HepG2 (cell line): ENCODE measurements at regions not wholly inside any gene's neighbourhood (a gene's known extent, or its start where the extent isn't known, plus 50 kb on each side); places are given as distances from the start of the nearest gene placed in this dataset.

Experiments used
- ATAC-seq: fragments of 200-7000 bp; cut with Tn5 transposase; 3 replicates; pipeline ENCODE4 v1.9.1; 2020; ENCODE audit warnings: mild to moderate bottlenecking, moderate library complexity
- BruUV-seq: library from RNA; stranded (reverse); fragments of 400-500 nt; replicated peaks from 2 replicates; lab custom pipeline; 2021; lab: Mats Ljungman, UMichigan
- CTCF ChIA-PET: fragments of 300-600 bp; formaldehyde crosslinking; extraction: SDS; loops from one replicate; lab custom pipeline; 2021; ENCODE audit warnings: low total read pairs, inconsistent platforms, low intra/inter-chr PET ratio; lab: Yijun Ruan, JAX
- POLR2A ChIA-PET: fragments of 350-600 bp; sonication (Branson Sonifier 250); formaldehyde crosslinking; loops from one replicate; lab custom pipeline; 2020; ENCODE audit warnings: antibody characterized with exemption, inconsistent platforms; lab: Yijun Ruan, JAX
- DNase-seq: peaks from one replicate; pipeline ENCODE4 v3.0.0-alpha.2; 2015; ENCODE audit warnings: low spot score
- FAIRE-seq: peaks from 3 replicates; lab custom pipeline; 2011; peaks lifted over from hg19 to GRCh38; lab: Jason Lieb, UNC
- H2AFZ ChIP-seq: one replicate; pipeline ENCODE4 v1.6.1; 2011; ENCODE audit warnings: low read length, inconsistent platforms
- H3K27ac ChIP-seq: fragments of 300-600 bp; 3 replicates; pipeline ENCODE4 v1.8.0; 2011; ENCODE audit warnings: mixed run types, mild to moderate bottlenecking, mixed read lengths, low read length, inconsistent platforms; ENCODE audit not compliant: insufficient read depth; ENCODE audit errors: extremely low read length
- H3K27me3 ChIP-seq, 2 experiments: fragments of 200-600 bp in 1 of 2; 2 replicates in 1 of 2; 3 replicates in 1 of 2; pipeline versions ENCODE4 v1.6.0 to v1.8.0; 2011; ENCODE audit warnings: low read length in 2 of 2, mild to moderate bottlenecking in 2 of 2, moderate library complexity in 2 of 2, inconsistent platforms in 1 of 2; ENCODE audit not compliant: insufficient read depth in 2 of 2, control insufficient read depth in 1 of 2
- H3K36me3 ChIP-seq, 2 experiments: fragments of 200-600 bp in 1 of 2; replicated peaks in 1 of 2; 2 replicates in 1 of 2; 3 replicates in 1 of 2; pipeline versions ENCODE4 v1.5.1 to v1.8.0; 2011; ENCODE audit warnings: low read length in 2 of 2, inconsistent platforms in 1 of 2; ENCODE audit not compliant: insufficient read depth in 2 of 2, control insufficient read depth in 1 of 2
- H3K4me1 ChIP-seq: 2 replicates; pipeline ENCODE4 v1.5.1; 2012; ENCODE audit warnings: low read length, inconsistent platforms; ENCODE audit not compliant: insufficient read depth
- H3K4me2 ChIP-seq: 2 replicates; pipeline ENCODE4 v1.6.0; 2011; ENCODE audit warnings: low read depth, low read length, inconsistent platforms
- H3K4me3 ChIP-seq, 3 experiments: fragments of 200-600 bp in 1 of 3; sonication (generic), shearing (Covaris generic) in 1 of 3; replicated peaks in 1 of 3; 2 replicates each; pipeline ENCODE4 v1.5.1; 2011 to 2016; ENCODE audit warnings: low read length in 3 of 3, inconsistent platforms in 2 of 3, low read depth in 2 of 3, mild to moderate bottlenecking in 2 of 3, control low read depth in 1 of 3, mixed read lengths in 1 of 3; ENCODE audit not compliant: insufficient read depth in 1 of 3
- H3K79me2 ChIP-seq: one replicate; pipeline ENCODE4 v1.6.1; 2011; ENCODE audit warnings: low read length, inconsistent platforms; ENCODE audit not compliant: insufficient read depth
- H3K9ac ChIP-seq: 2 replicates; pipeline ENCODE4 v1.6.0; 2011; ENCODE audit warnings: mild to moderate bottlenecking, low read depth, low read length, inconsistent platforms; ENCODE audit not compliant: insufficient read depth
- H3K9me3 ChIP-seq: 2 replicates; pipeline ENCODE4 v1.5.1; 2012; ENCODE audit warnings: mild to moderate bottlenecking, low read length
- H4K20me1 ChIP-seq: 2 replicates; pipeline ENCODE4 v1.6.0; 2011; ENCODE audit warnings: inconsistent platforms, mild to moderate bottlenecking, low read length, moderate library complexity; ENCODE audit not compliant: insufficient read depth
- CBFB ChIP-seq: sonication (generic); formaldehyde crosslinking; IDR thresholded peaks from 2 replicates; pipeline ENCODE4 v1.4.0; 2020; ENCODE audit warnings: missing genetic modification reagents
- CSRNP2 ChIP-seq: sonication (generic); formaldehyde crosslinking; conservative IDR thresholded peaks from 2 replicates; pipeline ENCODE4 v1.8.0; 2022; ENCODE audit warnings: low read depth, missing genetic modification reagents
- FOXC1 ChIP-seq: sonication (generic); formaldehyde crosslinking; IDR thresholded peaks from 2 replicates; pipeline ENCODE4 v1.8.0; 2022; ENCODE audit warnings: mild to moderate bottlenecking, missing genetic modification reagents, borderline replicate concordance
- HOMEZ ChIP-seq: IDR thresholded peaks from 2 replicates; pipeline ENCODE4 v1.6.1; 2016; ENCODE audit warnings: low read depth
- MEIS1 ChIP-seq: sonication (generic); formaldehyde crosslinking; IDR thresholded peaks from 2 replicates; pipeline ENCODE4 v1.9.0; 2021; ENCODE audit warnings: mild to moderate bottlenecking, missing genetic modification reagents, moderate library complexity, borderline replicate concordance
- MLX ChIP-seq: IDR thresholded peaks from 2 replicates; pipeline ENCODE4 v1.6.1; 2016
- PCBP2 ChIP-seq: fragments of 200-400 bp; formaldehyde crosslinking; optimal IDR thresholded peaks from 2 replicates; pipeline ENCODE3; 2018; ENCODE audit warnings: low read length, low read depth; ENCODE audit not compliant: poor library complexity, severe bottlenecking
- PRDM10 ChIP-seq: sonication (generic); formaldehyde crosslinking; IDR thresholded peaks from 2 replicates; pipeline ENCODE4 v1.4.0; 2020; ENCODE audit warnings: low read depth, missing genetic modification reagents
- SRSF1 ChIP-seq: fragments of 200-400 bp; formaldehyde crosslinking; optimal IDR thresholded peaks from 2 replicates; pipeline ENCODE3; 2017; ENCODE audit warnings: mild to moderate bottlenecking, low read depth, low read length, moderate library complexity
- ZBTB1 ChIP-seq: sonication (generic); formaldehyde crosslinking; IDR thresholded peaks from 2 replicates; pipeline ENCODE4 v1.4.0; 2020; ENCODE audit warnings: missing genetic modification reagents, borderline replicate concordance
- ZNF567 ChIP-seq: sonication (generic); formaldehyde crosslinking; IDR thresholded peaks from 2 replicates; pipeline ENCODE4 v1.8.1; 2023; ENCODE audit warnings: mild to moderate bottlenecking, missing genetic modification reagents, borderline replicate concordance
- ZNF607 ChIP-seq: sonication (generic); formaldehyde crosslinking; IDR thresholded peaks from 2 replicates; pipeline ENCODE4 v1.5.1; 2020; ENCODE audit warnings: missing genetic modification reagents, mild to moderate bottlenecking, borderline replicate concordance
- ZNF772 ChIP-seq: sonication (generic); formaldehyde crosslinking; IDR thresholded peaks from 2 replicates; pipeline ENCODE4 v1.5.0; 2020; ENCODE audit warnings: mild to moderate bottlenecking, missing genetic modification reagents
- ZSCAN21 ChIP-seq: sonication (generic); formaldehyde crosslinking; IDR thresholded peaks from 2 replicates; pipeline ENCODE4 v1.8.0; 2022; ENCODE audit warnings: mild to moderate bottlenecking, missing genetic modification reagents, moderate library complexity, borderline replicate concordance
- WGBS: methylation state at CpG from one replicate; pipeline ENCODE4 v1.1.6; 2017; ENCODE audit warnings: low lambda C conversion rate; 5-methylcytosine and 5-hydroxymethylcytosine counted together
- in situ Hi-C: cut with HindIII; loops from 2 replicates; pipeline ENCODE4 v1.10.0; 2017; ENCODE audit warnings: low pct_unique_long_range_greater_than_20kb; ENCODE audit not compliant: extremely low pct_ligation_motif_present
- intact Hi-C: fragments of 100-400 bp; cut with micrococcal nuclease; formaldehyde crosslinking; loops from one replicate; pipeline ENCODE4 v1.10.0; 2022; ENCODE audit not compliant: unreplicated experiment

GRCh38 chr2:161045726-161046125, 114.5 kb upstream of the TANK start (continued):
- no peak for TF ChIP-seq PRDM10 (CRISPR knock-in tag)
- no peak for TF ChIP-seq MEIS1 (CRISPR knock-in tag)
- no peak for TF ChIP-seq CBFB (CRISPR knock-in tag)
- TF ChIP-seq MLX: no peak
- TF ChIP-seq PCBP2: no peak
- TF ChIP-seq ZSCAN21: no peak

- Histone ChIP-seq H3K27me3 (no peaks in the 10 kb centered on the region), H3K79me2 (no peaks in the 10 kb centered on the region), H3K27ac (no peak overlapping the region), H3K4me3 (no peak overlapping the region), H4K20me1 (no peaks in the 10 kb centered on the region), H3K4me2 (no peak overlapping the region), H2AFZ (no peak overlapping the region), H3K36me3 (no peaks in the 10 kb centered on the region), H3K4me1 (no peaks in the 10 kb centered on the region), H3K9ac (no peak overlapping the region), H3K9me3 (no peaks in the 10 kb centered on the region)
- ATAC-seq (no peak), DNase-seq (no peak), FAIRE-seq (no peak)
- BruUV-seq: no TSS peak
- 54% methylated on average over 2 of the region's 2 CpGs for WGBS
- TF ChIP-seq HOMEZ (CRISPR knock-in tag) (no peak), SRSF1 (no peak), ZBTB1 (CRISPR knock-in tag) (no peak), ZNF772 (no peak), ZNF607 (CRISPR knock-in tag) (no peak), FOXC1 (CRISPR knock-in tag) (no peak), ZNF567 (CRISPR knock-in tag) (no peak), CSRNP2 (CRISPR knock-in tag) (no peak)
- in situ Hi-C loops: no loop called here
- intact Hi-C loops: no loop called here
- ChIA-PET POLR2A (no interaction called here), CTCF (no interaction called here)
These were observed 113.4 kb upstream of the TANK start for GRCh38 chr2:161046876-161047275.
